Stimulated activated CD8-positive, alpha-beta memory T cell treated with anti-CD3 and anti-CD28 coated beads, Interleukin-15, amount 100 ng/mL, for 1 hour (primary cell): ENCODE measurements at regions not wholly inside any gene's neighbourhood (a gene's known extent, or its start where the extent isn't known, plus 50 kb on each side); places are given as distances from the start of the nearest gene placed in this dataset.
"Not testable (repeated sequence)": the region's sequence is repeated elsewhere in the genome, so short reads cannot be mapped to it uniquely, and the experiment has no call there.

Experiments used
- DNase-seq: peaks from one replicate; pipeline ENCODE4 v3.0.0-alpha.2; 2020; ENCODE audit warnings: low read depth

GRCh38 chr14:34173916-34174315, 223.0 kb upstream of the EGLN3 start:
- DNase-seq: no peak

- DNase-seq: no peak
Observed at GRCh38 chr14:34172550-34173368, 221.9 kb upstream of the EGLN3 start.

- no peak for DNase-seq
Observed at GRCh38 chr14:34172173-34172451, 221.2 kb upstream of the EGLN3 start.

GRCh38 chr14:34171431-34172172, 220.7 kb upstream of the EGLN3 start:
- DNase-seq: no peak

GRCh38 chr14:34170882-34171281, 220.0 kb upstream of the EGLN3 start:
- DNase-seq: no peak

GRCh38 chr14:34169561-34169960, 218.7 kb upstream of the EGLN3 start:
- DNase-seq: no peak

GRCh38 chr14:34168656-34169055, 217.8 kb upstream of the EGLN3 start:
- no peak for DNase-seq

GRCh38 chr14:34165847-34166350, 215.0 kb upstream of the EGLN3 start:
- DNase-seq: no peak

- DNase-seq: no peak
Observed at GRCh38 chr14:34164162-34164864, 213.4 kb upstream of the EGLN3 start.

- no peak for DNase-seq
Observed at GRCh38 chr14:34161351-34162082, 210.6 kb upstream of the EGLN3 start.

- DNase-seq: no peak
Observed at GRCh38 chr14:34160619-34161018, 209.7 kb upstream of the EGLN3 start.

GRCh38 chr14:34157651-34158050, 206.8 kb upstream of the EGLN3 start:
- no peak for DNase-seq

GRCh38 chr14:34147461-34147860, 196.6 kb upstream of the EGLN3 start:
- DNase-seq: no peak

- not testable (repeated sequence) for DNase-seq
Observed at GRCh38 chr14:34140127-34140526, 189.3 kb upstream of the EGLN3 start.

- DNase-seq: not testable (repeated sequence)
Observed at GRCh38 chr14:34139160-34140121, 188.6 kb upstream of the EGLN3 start.

- no peak for DNase-seq
Observed at GRCh38 chr14:34138175-34138574, 187.3 kb upstream of the EGLN3 start.

GRCh38 chr14:34137001-34137745, 186.3 kb upstream of the EGLN3 start:
- no peak for DNase-seq

- DNase-seq: no peak
Observed at GRCh38 chr14:34135492-34135891, 184.6 kb upstream of the EGLN3 start.

- DNase-seq: no peak
Observed at GRCh38 chr14:34134484-34134883, 183.6 kb upstream of the EGLN3 start.

- DNase-seq: no peak
Observed at GRCh38 chr14:34129927-34130552, 179.2 kb upstream of the EGLN3 start.
